ENCODE measurements at regions not wholly inside any gene's neighbourhood (a gene's known extent, or its start where the extent isn't known, plus 50 kb on each side); places are given as distances from the start of the nearest gene placed in this dataset.
A peak's percentile ranks its signal among the peaks of the same experiment; 100 is the strongest.

DNA sequence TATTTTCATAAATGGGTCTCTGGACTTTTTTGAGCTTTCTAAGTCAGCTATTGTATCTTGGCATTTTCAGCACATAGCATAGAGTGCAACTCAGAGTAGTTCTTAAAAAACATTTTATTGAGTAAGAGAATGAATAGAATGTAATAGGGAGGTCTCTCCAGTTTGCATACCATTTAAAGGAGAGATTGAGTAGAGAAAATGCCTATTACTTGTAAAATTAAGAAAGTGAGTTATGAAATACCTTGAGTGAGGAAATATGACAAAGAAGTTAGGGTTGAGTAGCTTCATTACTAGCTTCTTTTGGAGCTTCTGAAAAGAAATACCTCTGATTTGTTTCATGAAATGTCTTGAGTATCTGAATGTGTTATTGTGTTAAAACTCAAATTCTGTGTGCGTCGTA lies 140.0 kb downstream of the AASDHPPT start:
- DNase-seq: no peak

DNA sequence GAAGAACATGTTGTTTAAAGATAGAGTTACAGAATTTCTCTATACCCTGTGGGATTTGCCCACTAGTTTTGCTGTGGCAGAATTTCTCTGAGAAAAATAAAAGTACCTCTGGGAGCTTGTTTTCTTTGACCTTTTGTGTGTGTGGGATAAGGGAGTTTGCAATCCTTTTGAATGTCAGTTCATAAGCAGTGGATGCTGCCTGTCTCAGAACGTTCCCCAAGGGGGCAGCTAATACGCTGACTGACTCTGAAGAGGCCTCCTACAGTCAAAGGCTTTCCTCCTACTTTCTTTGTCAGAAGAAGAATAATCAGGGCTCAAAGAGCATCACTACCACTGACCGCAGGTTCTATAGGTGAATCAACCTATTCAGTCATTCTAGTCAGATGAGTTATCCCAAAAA lies 140.6 kb downstream of the AASDHPPT start:
- no peak for DNase-seq

DNA sequence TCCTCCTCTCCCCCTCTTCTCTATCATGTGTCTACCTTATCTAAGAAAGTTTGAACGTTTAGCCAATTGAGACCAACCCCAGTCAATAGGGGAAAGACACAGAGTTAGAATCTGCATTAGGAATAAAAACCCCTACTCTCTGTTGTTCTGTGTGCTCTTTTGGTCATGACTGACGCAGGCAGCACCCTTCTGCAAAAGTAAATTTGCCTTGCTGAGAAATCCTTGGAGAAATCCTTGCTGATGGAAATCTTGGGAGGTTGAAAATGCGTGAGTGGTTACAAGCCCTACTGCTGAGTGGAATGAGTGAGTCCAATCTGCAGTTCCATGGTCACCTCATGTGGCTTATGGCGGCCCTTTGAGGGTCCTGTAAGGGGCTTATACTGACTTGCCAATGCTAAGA lies 145.2 kb downstream of the AASDHPPT start:
- no peak for DNase-seq

DNA sequence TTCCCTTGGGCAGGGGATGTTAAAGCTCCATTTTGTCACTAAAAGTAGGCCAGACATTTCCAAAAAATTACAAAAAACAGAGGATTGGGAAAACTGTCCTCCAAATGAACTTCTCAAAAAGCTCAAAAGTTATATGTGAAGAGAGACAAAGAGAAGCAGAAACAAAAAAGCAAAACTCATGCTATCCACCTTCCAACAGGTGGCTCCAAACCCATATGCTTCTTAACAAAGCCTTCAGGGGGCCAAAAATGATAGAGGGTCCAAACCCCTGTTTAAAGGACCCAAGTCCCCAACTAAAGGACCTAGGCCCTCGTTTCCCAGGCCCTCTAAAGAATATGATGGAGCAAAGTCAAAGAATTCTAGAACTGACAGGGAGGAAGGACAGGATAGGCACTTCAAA lies 146.7 kb downstream of the AASDHPPT start:
- DNase-seq: no peak

GRCh38 chr11:106228996-106229395 lies 151.5 kb downstream of the AASDHPPT start:
- DNase-seq: no peak

DNA sequence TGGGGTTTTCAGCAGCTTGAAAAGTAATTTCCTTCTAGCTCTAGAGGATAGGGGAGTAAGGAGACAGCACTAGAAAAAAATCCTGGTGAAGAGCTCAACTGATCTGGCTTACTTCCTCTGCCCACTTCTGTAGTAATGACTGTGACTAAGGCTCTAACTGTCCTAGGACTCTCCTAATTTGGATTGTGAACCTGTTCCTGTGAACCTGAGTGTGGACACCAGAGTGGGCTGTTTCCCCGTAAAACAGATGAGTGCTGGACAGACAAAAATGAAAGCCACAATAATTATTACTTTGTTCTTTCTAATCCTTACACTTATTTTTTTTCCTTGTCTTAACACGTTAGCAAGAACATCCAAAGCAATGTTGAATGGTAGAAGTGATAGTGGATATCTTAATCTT lies 154.1 kb downstream of the AASDHPPT start:
- DNase-seq: peak in 1 of 3 experiments; percentile 6

- no peak for DNase-seq
These were observed 155.7 kb downstream of the AASDHPPT start for GRCh38 chr11:106233191-106233590.

- DNase-seq: no peak
These were observed 157.3 kb downstream of the AASDHPPT start for GRCh38 chr11:106234794-106235193.

DNA sequence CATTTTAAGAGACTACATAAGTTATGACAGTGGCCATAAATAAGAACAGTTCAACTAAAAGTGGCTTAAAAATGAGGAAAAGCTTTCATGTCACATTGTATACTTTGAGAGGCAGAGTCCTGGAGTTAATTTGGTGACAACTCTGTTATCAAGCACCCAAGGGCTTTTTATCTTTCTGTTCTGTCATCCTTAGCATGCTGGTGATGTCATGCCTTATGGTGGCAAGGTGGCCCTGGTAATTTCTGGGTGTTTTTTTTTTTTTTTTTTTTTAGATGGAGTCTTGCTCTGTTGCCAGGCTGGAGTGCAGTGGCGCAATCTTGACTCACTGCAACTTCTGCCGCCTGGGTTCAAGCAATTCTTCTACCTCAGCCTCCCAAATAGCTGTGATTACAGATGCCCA lies 158.8 kb downstream of the AASDHPPT start:
- DNase-seq: no peak

- no peak for DNase-seq
These were observed 161.4 kb downstream of the AASDHPPT start for GRCh38 chr11:106238704-106239360.

DNA sequence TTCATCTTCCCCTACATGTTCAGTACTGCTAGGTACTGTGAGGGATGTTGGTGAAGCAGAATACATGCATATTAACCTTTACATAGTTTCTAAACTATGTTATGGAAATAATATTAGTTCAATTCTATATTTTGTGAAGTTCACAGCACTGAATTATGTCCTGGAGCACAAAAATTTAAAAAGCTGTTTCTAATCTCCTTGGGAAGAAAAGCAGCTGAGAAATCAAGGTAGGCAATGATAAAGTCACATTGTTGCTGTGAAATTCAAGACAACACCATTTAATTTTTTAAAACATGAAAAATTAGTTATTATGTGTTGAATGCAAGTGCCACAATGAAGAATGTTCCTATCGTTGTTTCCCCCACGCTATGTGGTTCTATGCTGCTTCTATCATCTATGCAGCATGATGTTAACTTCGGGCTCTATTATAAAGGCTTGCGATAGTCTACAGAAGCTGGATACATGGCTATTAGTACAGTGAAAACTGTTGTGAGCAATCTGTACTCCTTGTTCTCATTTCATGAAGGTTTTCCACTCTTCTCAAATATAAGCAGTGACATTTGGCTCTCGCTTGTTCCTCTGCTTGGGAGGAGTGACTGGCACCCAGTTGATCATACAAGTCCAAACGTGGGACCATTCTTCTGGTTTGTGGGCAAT lies 164.3 kb downstream of the AASDHPPT start:
- no peak for DNase-seq

DNA sequence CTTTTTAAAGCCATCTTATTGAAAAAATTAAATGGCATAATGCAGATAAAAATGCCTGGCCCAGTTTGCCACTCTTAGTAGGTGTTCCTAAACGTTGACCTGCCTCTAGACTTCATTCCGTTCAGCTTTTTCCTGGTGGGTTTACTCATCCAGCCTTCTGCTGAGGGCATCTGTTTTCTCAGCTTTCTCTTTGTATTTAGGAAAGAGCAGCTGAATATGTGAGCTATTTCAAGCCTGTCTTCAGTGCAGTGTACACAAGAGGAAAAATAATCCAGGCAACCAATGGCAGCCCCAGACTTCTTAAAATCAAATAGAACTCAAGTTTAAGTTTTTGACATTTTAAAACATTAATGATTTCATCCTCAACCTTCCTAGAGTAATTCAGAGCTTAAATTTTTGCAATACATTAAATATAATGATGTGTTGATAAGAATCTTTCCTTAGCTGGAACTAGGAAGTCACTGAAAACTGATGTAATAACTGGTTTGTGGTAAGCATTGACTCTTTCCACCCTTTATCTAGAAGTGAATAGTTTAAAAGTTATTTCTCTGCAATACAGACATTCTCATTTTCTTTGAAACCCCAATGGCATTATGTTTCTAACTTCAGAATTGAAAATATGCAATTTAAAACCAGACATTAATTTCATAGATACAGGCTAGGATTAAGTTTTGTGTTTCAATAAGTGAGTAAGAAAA lies 165.4 kb downstream of the AASDHPPT start:
- DNase-seq: no peak

DNA sequence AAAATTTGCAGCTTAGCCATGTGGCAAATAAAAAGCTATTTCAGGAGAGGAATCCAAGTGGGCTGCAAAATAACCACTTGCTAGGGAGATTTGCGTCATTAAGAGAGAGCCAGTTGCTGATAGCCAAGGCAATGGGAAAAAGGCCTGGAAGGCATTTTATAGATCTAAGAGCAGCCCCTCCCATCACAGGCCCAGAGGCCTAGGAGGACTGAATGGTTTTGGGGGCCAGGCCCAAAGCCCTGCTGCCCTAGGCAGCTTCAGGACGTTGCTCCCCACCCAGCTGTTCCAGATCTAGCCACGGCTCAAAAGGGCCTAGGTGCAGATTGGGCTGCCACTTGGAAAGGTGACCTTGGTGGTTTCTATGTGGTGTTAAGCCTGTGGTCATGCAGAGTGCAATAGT lies 169.0 kb downstream of the AASDHPPT start:
- DNase-seq: no peak

- DNase-seq: no peak
These were observed 172.3 kb downstream of the AASDHPPT start for GRCh38 chr11:106249617-106250239.

GRCh38 chr11:106262852-106263251 lies 185.4 kb downstream of the AASDHPPT start:
- no peak for DNase-seq

GRCh38 chr11:106263527-106263926 lies 186.1 kb downstream of the AASDHPPT start:
- DNase-seq: no peak

DNA sequence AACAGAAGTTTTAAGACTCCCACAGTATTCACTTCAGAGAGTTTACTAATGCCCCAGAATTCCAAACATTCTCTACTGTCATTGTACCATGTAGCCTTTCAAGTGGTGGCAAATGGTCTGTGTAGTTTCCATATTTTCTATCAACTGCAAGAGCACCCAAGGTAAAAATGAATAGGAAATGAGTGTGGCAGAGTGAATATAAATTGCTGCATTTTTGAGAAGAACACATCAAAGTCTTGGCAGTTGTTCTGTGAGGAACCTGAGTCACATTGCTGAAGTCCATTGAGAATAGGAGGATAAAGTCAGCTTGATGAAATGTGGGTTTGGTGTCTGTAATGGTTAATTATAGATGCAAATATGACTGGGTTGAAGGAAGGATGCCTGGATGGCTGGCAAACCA lies 193.6 kb downstream of the AASDHPPT start:
- no peak for DNase-seq

- no peak for DNase-seq
These were observed 194.2 kb downstream of the AASDHPPT start for GRCh38 chr11:106271686-106272085.

GRCh38 chr11:106275151-106275550 lies 197.7 kb downstream of the AASDHPPT start:
- DNase-seq: no peak

GRCh38 chr11:106276126-106276525 lies 198.7 kb downstream of the AASDHPPT start:
- DNase-seq: no peak

GRCh38 chr11:106276859-106277436 lies 199.5 kb downstream of the AASDHPPT start:
- peak in 2 of 3 experiments; percentile 15 to 50 for DNase-seq

- no peak for DNase-seq
These were observed 200.0 kb downstream of the AASDHPPT start for GRCh38 chr11:106277484-106277883.

DNA sequence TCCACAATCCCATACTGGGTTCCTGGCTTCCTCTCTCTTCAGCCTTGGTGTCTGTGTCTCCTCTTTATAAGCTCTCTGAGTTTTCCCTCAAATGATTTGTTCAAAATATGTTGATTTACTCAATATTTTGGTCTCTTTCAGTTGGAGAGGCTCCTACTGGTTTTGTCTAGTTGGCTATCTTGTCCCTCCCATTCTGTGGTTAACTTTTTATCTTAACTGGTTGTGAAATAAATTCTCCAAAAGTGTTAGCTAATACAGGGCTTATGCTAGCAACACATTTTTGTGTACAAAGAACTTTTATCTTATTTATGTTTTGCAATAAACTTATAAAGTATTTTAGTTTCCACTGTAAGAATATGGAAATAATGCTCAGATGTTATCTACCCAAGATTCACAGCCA lies 200.9 kb downstream of the AASDHPPT start:
- DNase-seq: no peak

Measured in NCI-H1417 (cell line).